Small intestine (tissue), 7 donors: ENCODE measurements at regions not wholly inside any gene's neighbourhood (a gene's known extent, or its start where the extent isn't known, plus 50 kb on each side); places are given as distances from the start of the nearest gene placed in this dataset.

Source experiments
- DNase-seq, 2 donors: peaks; one replicate each; pipeline versions ENCODE4 v3.0.0 to v3.0.0-alpha.2; 2013
- FAIRE-seq: peaks from 2 replicates; lab custom pipeline; 2012; peaks lifted over from hg19 to GRCh38; lab: Jason Lieb, UNC
- H3K27ac ChIP-seq, 3 donors: one replicate each; pipeline ENCODE4 v1.5.1; 2013; ENCODE audit warnings: low read length in 2 of 3, mild to moderate bottlenecking in 2 of 3, control low read depth in 1 of 3, inconsistent platforms in 1 of 3, low read depth in 1 of 3, moderate library complexity in 1 of 3
- H3K27me3 ChIP-seq, 3 donors: one replicate each; pipeline ENCODE4 v1.6.1; 2013; ENCODE audit warnings: low read length in 3 of 3, inconsistent platforms in 1 of 3; ENCODE audit not compliant: control insufficient read depth in 3 of 3, insufficient read depth in 3 of 3
- H3K36me3 ChIP-seq, 3 donors: one replicate each; pipeline ENCODE4 v1.6.1; 2013; ENCODE audit warnings: low read length in 3 of 3, inconsistent platforms in 1 of 3, low read depth in 1 of 3, mild to moderate bottlenecking in 1 of 3, moderate library complexity in 1 of 3; ENCODE audit not compliant: control insufficient read depth in 3 of 3, insufficient read depth in 2 of 3
- H3K4me1 ChIP-seq, 3 donors: one replicate each; pipeline ENCODE4 v1.6.1; 2013; ENCODE audit warnings: low read length in 2 of 3, inconsistent platforms in 1 of 3, low read depth in 1 of 3, mild to moderate bottlenecking in 1 of 3, moderate library complexity in 1 of 3; ENCODE audit not compliant: control insufficient read depth in 3 of 3, insufficient read depth in 2 of 3
- H3K4me3 ChIP-seq, 3 donors: one replicate each; pipeline ENCODE4 v1.5.1; 2013; ENCODE audit warnings: low read length in 3 of 3, control low read depth in 1 of 3, inconsistent platforms in 1 of 3, low read depth in 1 of 3, mild to moderate bottlenecking in 1 of 3, moderate library complexity in 1 of 3
- H3K9me3 ChIP-seq, 2 donors: one replicate each; pipeline ENCODE4 v1.6.1; 2013; ENCODE audit warnings: low read depth in 1 of 2, low read length in 1 of 2; ENCODE audit not compliant: control insufficient read depth in 2 of 2, insufficient read depth in 1 of 2
- WGBS, 3 donors: extraction: QIAGEN DNeasy Blood & Tissue Kit; methylation state at CpG; one replicate each; pipeline ENCODE4 v1.1.7; 2013; 5-methylcytosine and 5-hydroxymethylcytosine counted together
- donor health status: healthy with polysubstance abuse.
- donor health status: control.
- donor health status: control.
- donor health status: Bipolar disorder and iron deficiency.
- donor health status: healthy.

- WGBS, 3 donors, result 83 to 93% (median 92%) methylated on average over 3 of the region's 3 CpGs
- Histone ChIP-seq H3K4me3 (no peak overlapping the region), H3K36me3 (no peaks in the 10 kb centered on the region), H3K27ac (no peak overlapping the region), H3K4me1 (no peaks in the 10 kb centered on the region), H3K27me3 (peaks cover 0 to 2% (median 0%) of the 10 kb centered on the region in 3 donors), H3K9me3 (no peaks in the 10 kb centered on the region)
- DNase-seq (no peak), FAIRE-seq (no peak)
Measured at GRCh38 chr3:22971497-22971896, 231.6 kb upstream of the UBE2E2 start.

- Histone ChIP-seq H3K27me3 (no peaks in the 10 kb centered on the region), H3K27ac (no peak overlapping the region), H3K9me3 (no peaks in the 10 kb centered on the region), H3K4me1 (no peaks in the 10 kb centered on the region), H3K36me3 (no peaks in the 10 kb centered on the region), H3K4me3 (no peak overlapping the region)
- WGBS, 3 donors, result 55 to 84% (median 68%) methylated on average over 2 of the region's 2 CpGs
- DNase-seq (no peak), FAIRE-seq (no peak)
Measured at GRCh38 chr3:22977042-22977441, 226.1 kb upstream of the UBE2E2 start.

- no peaks in the 10 kb centered on the region for H3K27me3 ChIP-seq
- H3K27ac ChIP-seq, result no peak overlapping the region
- DNase-seq (no peak), FAIRE-seq (no peak)
- no peak overlapping the region for H3K4me3 ChIP-seq
- H3K4me1 ChIP-seq, result no peaks in the 10 kb centered on the region
- WGBS, 3 donors, result 34 to 72% (median 50%) methylated on average over 3 of the region's 3 CpGs
- H3K36me3 ChIP-seq, result no peaks in the 10 kb centered on the region
- H3K9me3 ChIP-seq, result no peaks in the 10 kb centered on the region
Measured at GRCh38 chr3:22977650-22978289, 225.4 kb upstream of the UBE2E2 start.

DNA sequence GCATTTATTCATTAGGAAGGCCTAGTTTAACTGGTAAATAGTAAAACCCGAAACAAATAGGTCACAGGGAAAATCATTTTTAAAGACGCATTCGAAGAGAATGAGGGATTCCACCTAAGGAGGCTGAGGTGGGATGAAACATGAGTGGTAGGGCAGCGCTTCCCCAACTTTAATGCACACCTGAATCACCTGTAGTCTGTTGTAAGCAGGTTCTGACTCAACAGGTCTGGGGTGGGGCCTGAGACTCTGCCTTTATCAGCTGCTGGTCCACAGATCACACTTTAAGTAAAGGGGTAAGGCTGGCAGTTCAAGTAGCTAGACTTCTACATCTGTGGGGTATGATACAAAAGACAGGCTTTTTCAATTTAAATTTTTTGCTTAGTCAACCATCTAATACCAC, 223.5 kb upstream of the UBE2E2 start:
- no peaks in the 10 kb centered on the region for H3K4me1 ChIP-seq
- FAIRE-seq, result no peak
- H3K27me3 ChIP-seq, result no peaks in the 10 kb centered on the region
- H3K9me3 ChIP-seq, result no peaks in the 10 kb centered on the region
- no peaks in the 10 kb centered on the region for H3K36me3 ChIP-seq
- no peak overlapping the region for H3K27ac ChIP-seq
- no peak overlapping the region for H3K4me3 ChIP-seq
- DNase-seq, result no peak
- 86 to 94% (median 92%) methylated on average over 4 of the region's 4 CpGs for WGBS, 3 donors

DNA sequence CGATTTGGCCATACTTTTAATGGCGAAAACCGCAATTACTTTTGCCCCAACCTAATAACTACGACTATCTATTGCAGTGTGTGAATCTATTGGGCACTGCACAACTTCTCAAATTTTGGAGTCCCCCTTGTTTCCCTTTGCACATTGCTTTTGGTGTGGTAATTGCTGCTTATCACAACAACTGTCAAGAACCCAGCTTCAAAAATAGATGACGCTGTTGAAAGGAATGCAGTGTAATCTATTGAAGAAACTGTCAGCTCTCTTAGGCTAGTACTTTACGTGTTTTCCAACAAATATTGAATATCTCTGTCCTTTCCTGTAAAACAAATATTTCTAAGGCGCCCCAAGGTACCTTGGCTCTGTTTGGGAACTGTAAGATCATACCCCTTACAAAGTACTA, 222.8 kb upstream of the UBE2E2 start:
- 76 to 80% (median 78%) methylated on average over 7 of the region's 7 CpGs for WGBS, 3 donors

GRCh38 chr3:22981166-22981565, 222.0 kb upstream of the UBE2E2 start:
- Histone ChIP-seq H3K36me3 (no peaks in the 10 kb centered on the region), H3K27me3 (no peaks in the 10 kb centered on the region), H3K9me3 (no peaks in the 10 kb centered on the region), H3K4me3 (no peak overlapping the region), H3K27ac (no peak overlapping the region), H3K4me1 (no peaks in the 10 kb centered on the region)
- FAIRE-seq (no peak), DNase-seq (no peak)
- WGBS, 3 donors, result 89 to 91% (median 89%) methylated on average over 3 of the region's 3 CpGs

More for the DNA sequence above, 222.8 kb upstream of the UBE2E2 start:
- DNase-seq, result no peak
- FAIRE-seq, result no peak
- Histone ChIP-seq H3K27ac (no peak overlapping the region), H3K4me3 (no peak overlapping the region), H3K4me1 (no peaks in the 10 kb centered on the region), H3K27me3 (no peaks in the 10 kb centered on the region), H3K9me3 (no peaks in the 10 kb centered on the region), H3K36me3 (no peaks in the 10 kb centered on the region)

DNA sequence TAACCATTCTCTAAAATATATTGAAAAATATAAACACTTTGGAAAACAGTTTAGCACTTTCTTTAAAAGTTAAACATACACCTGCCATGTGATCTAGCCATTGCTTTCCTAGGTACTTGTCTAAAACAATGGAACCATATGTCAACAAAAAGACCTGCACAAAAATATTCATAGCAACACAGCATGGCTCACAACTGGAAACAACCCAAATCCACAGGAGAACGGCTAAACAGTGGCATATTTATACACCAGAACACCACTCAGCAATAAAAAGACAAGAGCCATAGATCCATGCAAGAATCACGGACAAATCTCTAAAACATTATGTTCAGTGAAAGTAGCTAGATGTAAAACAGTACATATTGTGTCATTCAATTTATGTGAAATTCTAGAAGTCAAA, 221.3 kb upstream of the UBE2E2 start:
- DNase-seq (no peak), FAIRE-seq (no peak)
- no peak overlapping the region for H3K4me3 ChIP-seq
- H3K27ac ChIP-seq, result no peak overlapping the region
- no peaks in the 10 kb centered on the region for H3K4me1 ChIP-seq
- no peaks in the 10 kb centered on the region for H3K27me3 ChIP-seq
- 48 to 77% (median 56%) methylated on average over 2 of the region's 2 CpGs for WGBS, 3 donors
- no peaks in the 10 kb centered on the region for H3K36me3 ChIP-seq
- no peaks in the 10 kb centered on the region for H3K9me3 ChIP-seq

DNA sequence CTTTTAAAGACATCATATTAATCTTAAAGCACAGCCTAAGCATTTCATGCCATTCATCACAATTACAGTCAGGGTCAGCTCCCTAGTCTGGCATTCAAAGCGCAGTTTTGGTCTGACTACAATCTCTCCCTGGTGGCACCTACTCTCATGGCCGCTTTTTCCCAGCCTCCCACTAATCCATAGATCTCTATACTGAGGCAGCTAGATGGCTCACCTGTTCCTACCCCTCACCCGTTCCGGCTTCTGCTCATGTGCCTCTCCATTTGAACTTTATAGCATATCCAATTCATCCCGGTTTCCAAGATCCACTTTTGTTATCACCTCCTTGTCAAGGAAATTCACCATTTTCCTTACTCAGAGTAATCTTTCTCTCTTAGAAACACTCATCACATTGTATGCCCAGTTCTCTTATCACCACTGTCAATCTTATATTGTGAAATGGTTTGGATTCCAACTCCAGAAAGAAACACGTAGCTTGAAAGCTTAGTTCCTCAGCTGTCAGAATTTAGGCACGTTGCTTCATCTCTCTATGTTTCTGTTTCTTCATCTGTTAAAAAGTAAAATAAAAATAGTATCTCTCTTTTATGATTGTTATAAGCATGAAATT, 220.0 kb upstream of the UBE2E2 start:
- H3K9me3 ChIP-seq, result no peaks in the 10 kb centered on the region
- WGBS, 3 donors, result 75 to 85% (median 76%) methylated on average over 7 of the region's 7 CpGs
- no peak for FAIRE-seq

DNA sequence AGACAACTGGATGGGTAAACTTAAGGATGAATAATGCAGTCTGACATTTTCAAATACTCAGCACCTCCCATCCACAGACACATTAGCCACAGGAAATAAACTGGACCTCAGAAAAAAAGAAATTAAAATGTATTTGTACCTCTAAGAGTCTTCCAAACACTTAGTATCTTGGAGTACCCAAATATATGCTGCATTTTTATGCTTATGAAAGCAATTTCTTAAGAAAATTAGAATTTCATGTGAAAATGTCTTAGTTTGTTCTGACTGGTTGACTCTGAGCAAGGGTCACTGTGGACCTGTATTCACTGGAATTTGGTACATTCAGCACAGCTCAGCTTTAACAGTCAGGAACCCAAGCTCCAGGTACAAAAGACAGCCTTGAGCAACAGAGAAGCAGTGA, 216.2 kb upstream of the UBE2E2 start:
- H3K27ac ChIP-seq, result no peak overlapping the region
- FAIRE-seq, result no peak
- H3K4me3 ChIP-seq, result no peak overlapping the region
- H3K4me1 ChIP-seq, result no peaks in the 10 kb centered on the region
- no peak for DNase-seq
- no peaks in the 10 kb centered on the region for H3K27me3 ChIP-seq
- no peaks in the 10 kb centered on the region for H3K36me3 ChIP-seq
- H3K9me3 ChIP-seq, result peaks cover 0 to 4% of the 10 kb centered on the region in 2 donors

More for the DNA sequence above, 220.0 kb upstream of the UBE2E2 start:
- no peak overlapping the region for H3K27ac ChIP-seq
- no peak for DNase-seq
- no peaks in the 10 kb centered on the region for H3K4me1 ChIP-seq
- H3K36me3 ChIP-seq, result no peaks in the 10 kb centered on the region
- no peak overlapping the region for H3K4me3 ChIP-seq
- no peaks in the 10 kb centered on the region for H3K27me3 ChIP-seq
